Adrenal gland (tissue), 9 donors: ENCODE measurements at regions not wholly inside any gene's neighbourhood (a gene's known extent, or its start where the extent isn't known, plus 50 kb on each side); places are given as distances from the start of the nearest gene placed in this dataset.

ENCODE experiments used
- DNase-seq, 7 donors: peaks; one replicate each; pipeline ENCODE4 v3.0.0-alpha.2; 2019 to 2020
- H3K27ac ChIP-seq, 5 donors: fragments of 200-600 bp; sonication (generic) in 4 of 5; 1 replicate in 3 of 5; 2 replicates in 2 of 5; pipeline versions ENCODE4 v1.5.1 to v1.8.0; 2016 to 2020; ENCODE audit warnings: mild to moderate bottlenecking in 1 of 5
- H3K27me3 ChIP-seq: fragments of 200-600 bp; 2 replicates; pipeline ENCODE4 v1.8.0; 2021
- H3K36me3 ChIP-seq, 2 donors: fragments of 200-600 bp; replicated peaks in 1 of 2; 1 replicate in 1 of 2; 2 replicates in 1 of 2; pipeline versions ENCODE4 v1.5.1 to v1.8.0; 2018 to 2022
- H3K4me1 ChIP-seq, 2 donors: fragments of 200-600 bp; replicated peaks in 1 of 2; 1 replicate in 1 of 2; 2 replicates in 1 of 2; pipeline versions ENCODE4 v1.5.1 to v1.8.0; 2018 to 2021
- H3K4me3 ChIP-seq, 4 donors: fragments of 200-600 bp; sonication (generic) in 3 of 4; one replicate each; pipeline ENCODE4 v1.5.1; 2016 to 2018
- H3K9me3 ChIP-seq, 3 donors: fragments of 200-600 bp; sonication (generic) in 1 of 3; replicated peaks in 1 of 3; 1 replicate in 2 of 3; 2 replicates in 1 of 3; pipeline versions ENCODE4 v1.5.1 to v1.8.0; 2016 to 2021
- CTCF ChIP-seq, 6 experiments: fragments of 450-650 bp in 4 of 6; fragments of 200-600 bp in 2 of 6; sonication (generic) in 1 of 6; IDR thresholded peaks; 1 replicate in 5 of 6; 2 replicates in 1 of 6; pipeline versions ENCODE4 v1.5.1 to v1.8.0; 2016 to 2021; ENCODE audit warnings: antibody characterized with exemption in 6 of 6, mild to moderate bottlenecking in 2 of 6, moderate library complexity in 1 of 6
- POLR2A ChIP-seq, 2 donors: fragments of 450-650 bp; IDR thresholded peaks; one replicate each; pipeline ENCODE4 v1.6.1; 2017; ENCODE audit warnings: antibody characterized with exemption in 2 of 2, mild to moderate bottlenecking in 2 of 2, moderate library complexity in 1 of 2
- WGBS, 4 donors: extraction: QIAGEN DNeasy Blood & Tissue Kit in 2 of 4; methylation state at CpG; one replicate each; pipeline versions ENCODE4 v1.1.5 to v1.1.7; 2013 to 2017; 5-methylcytosine and 5-hydroxymethylcytosine counted together
- intact Hi-C, 2 donors: fragments of 100-400 bp; cut with DNase I; formaldehyde crosslinking; loops; one replicate each; pipeline versions ENCODE4 v1.14.1 to v1.15.0; 2022 to 2023
- donor health status: healthy with polysubstance abuse.
- donor health status: Bipolar disorder and iron deficiency.
- donor health status: DM: yes; HTN: yes; CAD: no.
- donor health status: DM: no; HTN: no; CAD: no.
- donor health status: DM: no; HTN: no; CAD: no.

GRCh38 chr15:38620851-38621594 lies 56.4 kb upstream of the RASGRP1 start:
- intact Hi-C loops, result no loop called here
- WGBS, 4 donors, result 40 to 53% (median 44%) methylated on average over 3 of the region's 3 CpGs
- Histone ChIP-seq H3K27me3 (no peaks in the 10 kb centered on the region), H3K9me3 (no peaks in the 10 kb centered on the region), H3K4me1 (no peaks in the 10 kb centered on the region), H3K4me3 (no peak overlapping the region), H3K36me3 (no peaks in the 10 kb centered on the region), H3K27ac (no peak overlapping the region)
- no peak for DNase-seq
- no peak for TF ChIP-seq POLR2A (IDR thresholded peaks at IDR 0.05)
- TF ChIP-seq CTCF (IDR thresholded peaks at IDR 0.05), result no peak

GRCh38 chr15:38622304-38622703 lies 57.7 kb upstream of the RASGRP1 start:
- H3K36me3 ChIP-seq, result no peaks in the 10 kb centered on the region
- TF ChIP-seq POLR2A (IDR thresholded peaks at IDR 0.05) (no peak), CTCF (IDR thresholded peaks at IDR 0.05) (no peak)
- no peaks in the 10 kb centered on the region for H3K9me3 ChIP-seq
- intact Hi-C loops, result no loop called here
- DNase-seq, result no peak
- no peak overlapping the region for H3K27ac ChIP-seq
- H3K4me3 ChIP-seq, result no peak overlapping the region
- no peaks in the 10 kb centered on the region for H3K4me1 ChIP-seq
- H3K27me3 ChIP-seq, result no peaks in the 10 kb centered on the region
- 75 to 82% (median 78%) methylated on average over 7 of the region's 7 CpGs for WGBS, 4 donors

- DNase-seq, result no peak
- H3K9me3 ChIP-seq, result no peaks in the 10 kb centered on the region
- WGBS, 4 donors, result 72 to 86% (median 79%) methylated on average over 5 of the region's 5 CpGs
- H3K27me3 ChIP-seq, result peaks cover 4% of the 10 kb centered on the region
- no peaks in the 10 kb centered on the region for H3K4me1 ChIP-seq
- H3K4me3 ChIP-seq, result no peak overlapping the region
- no peaks in the 10 kb centered on the region for H3K36me3 ChIP-seq
- no peak overlapping the region for H3K27ac ChIP-seq
- intact Hi-C loops, result no loop called here
- TF ChIP-seq CTCF (IDR thresholded peaks at IDR 0.05) (no peak), POLR2A (IDR thresholded peaks at IDR 0.05) (no peak)
Observed at GRCh38 chr15:38622908-38623307, 58.3 kb upstream of the RASGRP1 start.

GRCh38 chr15:38623744-38624143 lies 59.1 kb upstream of the RASGRP1 start:
- no peak overlapping the region for H3K4me3 ChIP-seq
- H3K27me3 ChIP-seq, result peaks cover 4% of the 10 kb centered on the region
- DNase-seq, result no peak
- no peak overlapping the region for H3K27ac ChIP-seq
- H3K9me3 ChIP-seq, result no peaks in the 10 kb centered on the region
- no peaks in the 10 kb centered on the region for H3K4me1 ChIP-seq
- no peak for TF ChIP-seq CTCF (IDR thresholded peaks at IDR 0.05)
- no peaks in the 10 kb centered on the region for H3K36me3 ChIP-seq
- intact Hi-C loops, result no loop called here
- 61 to 72% (median 64%) methylated on average over 5 of the region's 5 CpGs for WGBS, 4 donors
